Myocyte (in vitro differentiated cells): ENCODE measurements at regions not wholly inside any gene's neighbourhood (a gene's known extent, or its start where the extent isn't known, plus 50 kb on each side); places are given as distances from the start of the nearest gene placed in this dataset.

Source experiments
- DNase-seq: peaks from one replicate; pipeline ENCODE4 v3.0.0-alpha.2; 2012; ENCODE audit warnings: low read depth

GRCh38 chr4:13133700-13134099, 350.4 kb downstream of the RAB28 start:
- no peak for DNase-seq

DNA sequence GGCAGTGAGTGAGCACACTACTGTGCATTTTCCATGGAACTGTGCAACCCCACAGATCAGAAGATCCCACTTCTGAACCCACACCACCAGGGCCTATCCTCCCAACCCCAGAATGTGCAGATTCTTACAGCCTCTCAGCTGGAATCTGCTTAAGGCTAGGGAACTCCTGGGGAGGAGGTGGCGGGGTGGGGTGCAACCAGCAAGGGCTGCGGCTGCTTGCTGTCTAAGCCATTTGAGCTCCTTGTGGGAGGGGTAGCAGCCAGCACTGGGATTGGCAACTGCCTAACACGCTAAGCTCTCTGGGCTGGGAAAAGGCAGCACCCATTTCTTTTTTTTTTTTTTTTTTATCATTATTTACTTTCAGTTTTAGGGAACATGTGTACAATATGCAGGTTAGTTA, 353.3 kb downstream of the RAB28 start:
- DNase-seq = no peak

DNA sequence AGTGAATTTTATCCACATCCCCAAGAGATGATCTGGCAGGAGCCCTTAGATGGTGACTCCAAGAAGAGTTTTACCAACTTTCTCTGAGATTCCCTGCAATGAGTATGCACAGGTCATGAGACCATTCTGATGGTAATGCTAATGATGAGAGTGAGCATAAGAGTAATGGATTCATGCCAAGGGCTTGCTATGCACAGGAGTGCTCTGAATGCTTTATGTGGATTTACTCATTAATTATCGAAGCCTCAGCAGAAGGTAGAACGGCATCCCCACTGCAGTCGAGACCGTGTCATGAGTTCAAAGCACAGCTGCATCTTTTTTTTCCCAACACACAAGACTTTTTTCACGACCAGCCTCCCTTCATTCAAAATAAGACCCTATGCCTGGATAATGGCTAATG, 355.0 kb downstream of the RAB28 start:
- DNase-seq = no peak

- no peak for DNase-seq
These were observed 356.9 kb downstream of the RAB28 start for GRCh38 chr4:13126976-13127910.

DNA sequence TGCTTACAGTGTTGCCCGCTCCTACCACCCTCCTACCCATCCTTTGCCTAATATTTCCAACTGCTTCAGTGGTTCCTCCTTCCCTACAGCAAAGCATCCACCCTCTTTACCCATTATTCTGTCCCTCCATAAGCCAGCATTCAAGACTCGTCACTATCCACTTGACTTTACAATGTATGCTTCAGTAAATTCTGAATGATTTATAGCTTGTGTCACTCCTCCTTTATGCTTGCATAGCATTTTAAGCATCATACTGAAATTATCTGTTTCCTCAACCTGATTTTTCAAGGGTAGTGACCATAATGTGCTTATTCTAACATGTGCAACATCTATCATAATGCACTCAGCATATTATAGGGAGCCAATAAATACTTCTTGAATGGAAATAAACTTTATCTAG, 365.5 kb downstream of the RAB28 start:
- DNase-seq = no peak

DNA sequence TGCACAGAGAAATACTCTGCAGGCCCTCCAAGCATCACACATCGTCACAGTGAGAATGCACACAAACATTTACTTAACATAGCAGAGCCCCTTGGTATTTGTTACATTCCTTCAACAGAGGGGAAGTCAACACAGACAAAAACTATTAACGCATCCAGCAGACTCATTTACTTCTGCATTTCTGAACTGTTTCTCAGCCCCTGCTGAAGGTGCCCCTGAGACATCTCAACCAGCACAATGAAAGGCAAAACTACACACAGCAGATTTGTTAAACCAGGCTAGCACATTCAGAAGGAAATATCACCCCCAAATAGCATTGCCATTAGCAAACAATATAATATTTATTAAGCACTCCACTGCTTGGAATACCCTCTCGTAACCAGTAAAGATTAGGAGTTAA, 367.0 kb downstream of the RAB28 start:
- DNase-seq = no peak

DNA sequence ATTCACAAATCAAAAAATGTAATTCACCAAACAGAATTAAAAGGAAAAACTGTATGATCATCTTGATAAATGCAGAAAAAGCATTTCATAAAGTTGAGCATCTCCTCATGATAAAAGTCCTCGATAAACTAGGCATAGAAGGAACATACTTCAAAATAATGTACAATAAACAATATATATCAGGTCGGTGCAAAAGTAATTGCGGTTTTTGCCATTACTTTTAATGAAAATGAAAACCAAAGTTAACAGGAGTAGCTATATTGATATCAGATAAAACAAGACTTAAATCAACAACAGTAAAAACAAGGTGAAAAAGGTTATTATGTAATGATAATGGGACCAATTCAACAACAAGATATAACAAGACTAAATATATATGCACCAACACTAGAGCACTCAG, 372.1 kb downstream of the RAB28 start:
- no peak for DNase-seq

DNA sequence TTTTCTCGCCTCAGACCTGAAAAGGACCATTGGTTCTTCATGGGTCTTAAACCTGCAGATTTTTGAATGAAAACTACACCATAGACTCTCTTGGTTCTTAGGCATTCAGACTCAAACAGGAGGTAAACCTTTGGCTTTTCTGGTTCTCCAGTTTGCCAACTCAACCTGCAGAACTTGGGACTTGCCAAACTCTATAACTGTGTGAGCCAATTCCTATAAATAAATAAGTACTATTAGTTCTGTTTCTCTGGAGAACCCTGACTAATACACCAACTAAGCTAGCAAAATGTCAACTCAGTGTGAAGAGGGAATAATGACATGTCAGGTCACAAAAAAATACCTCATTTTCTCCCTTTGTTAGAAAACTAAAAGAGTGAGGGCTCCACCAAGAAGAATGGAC, 374.6 kb downstream of the RAB28 start:
- DNase-seq = no peak

- DNase-seq = no peak
These were observed 376.0 kb downstream of the RAB28 start for GRCh38 chr4:13108096-13108495.

- no peak for DNase-seq
These were observed 380.6 kb downstream of the RAB28 start for GRCh38 chr4:13103382-13104015.

DNA sequence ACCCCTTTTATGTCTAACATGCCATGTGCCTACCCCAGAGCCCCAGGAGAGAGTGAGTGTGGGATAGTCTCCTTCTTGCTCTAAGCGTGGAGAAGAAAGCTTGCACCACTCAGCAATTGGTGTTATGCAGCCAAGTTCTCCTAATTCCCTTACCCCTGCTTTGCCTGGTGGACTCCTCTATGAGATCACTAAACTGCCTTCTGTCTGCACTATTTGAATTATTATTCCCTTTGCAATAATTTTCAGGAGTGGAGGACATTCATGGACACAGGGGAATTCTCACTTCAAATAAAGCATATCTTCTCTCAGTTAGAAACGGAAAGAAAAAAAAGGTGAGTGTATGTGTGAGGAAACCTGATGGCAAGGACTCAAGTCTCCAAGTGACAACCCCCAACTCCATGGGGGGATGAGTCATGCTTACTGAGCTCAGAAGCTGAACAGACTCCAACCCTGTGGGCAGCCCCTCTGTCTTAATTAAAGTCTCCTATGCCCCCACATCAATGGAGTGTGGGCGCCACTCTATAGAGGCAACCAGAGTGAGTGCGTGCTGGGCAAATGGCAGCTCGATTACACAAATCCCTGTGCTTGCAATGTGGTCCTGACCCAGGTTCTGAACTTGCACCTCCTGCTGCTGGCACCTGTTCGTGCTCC, 381.9 kb downstream of the RAB28 start:
- DNase-seq = no peak

DNA sequence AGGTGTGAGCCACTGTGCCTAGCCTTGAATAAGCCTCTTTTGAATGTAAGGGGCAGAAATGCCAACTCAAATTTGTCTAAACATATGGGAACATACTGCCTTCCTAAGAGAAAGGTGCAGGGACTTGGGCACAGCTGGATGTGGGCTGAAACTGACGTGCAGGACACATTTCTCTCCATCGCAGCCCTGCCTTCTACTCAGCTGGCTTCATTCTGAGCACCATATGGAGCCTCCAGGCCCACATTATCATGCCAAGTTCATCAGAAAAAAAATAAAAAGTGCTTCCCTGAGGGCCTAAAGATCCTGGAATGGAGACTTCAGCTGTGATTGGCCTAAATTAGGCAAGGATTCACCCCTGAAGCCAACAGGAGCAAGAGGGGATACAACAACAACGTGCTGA, 386.2 kb downstream of the RAB28 start:
- DNase-seq = no peak

- no peak for DNase-seq
These were observed 388.4 kb downstream of the RAB28 start for GRCh38 chr4:13095722-13096121.

DNA sequence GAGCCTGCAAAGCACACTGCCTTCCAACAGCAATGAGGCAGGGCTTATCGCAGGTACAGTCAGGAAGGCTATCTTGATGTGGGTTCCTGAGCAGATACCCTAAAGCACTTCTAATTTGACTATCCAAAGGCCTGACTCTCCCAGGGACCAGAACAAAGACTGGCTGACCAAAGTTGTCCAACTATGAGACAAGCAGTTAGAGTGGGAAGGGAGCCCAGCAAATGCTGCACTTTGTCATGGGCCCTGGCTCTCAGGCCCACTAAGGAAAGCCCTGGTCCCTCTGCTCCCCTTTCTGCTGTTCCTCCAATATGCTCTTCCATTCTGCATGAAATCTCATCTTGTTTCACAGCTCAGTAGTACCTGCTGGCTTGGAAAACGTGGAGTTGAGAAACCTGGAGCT, 391.0 kb downstream of the RAB28 start:
- no peak for DNase-seq

- DNase-seq = no peak
These were observed 391.4 kb downstream of the RAB28 start for GRCh38 chr4:13092702-13093101.

GRCh38 chr4:13089659-13089998, 394.5 kb downstream of the RAB28 start:
- DNase-seq = no peak

DNA sequence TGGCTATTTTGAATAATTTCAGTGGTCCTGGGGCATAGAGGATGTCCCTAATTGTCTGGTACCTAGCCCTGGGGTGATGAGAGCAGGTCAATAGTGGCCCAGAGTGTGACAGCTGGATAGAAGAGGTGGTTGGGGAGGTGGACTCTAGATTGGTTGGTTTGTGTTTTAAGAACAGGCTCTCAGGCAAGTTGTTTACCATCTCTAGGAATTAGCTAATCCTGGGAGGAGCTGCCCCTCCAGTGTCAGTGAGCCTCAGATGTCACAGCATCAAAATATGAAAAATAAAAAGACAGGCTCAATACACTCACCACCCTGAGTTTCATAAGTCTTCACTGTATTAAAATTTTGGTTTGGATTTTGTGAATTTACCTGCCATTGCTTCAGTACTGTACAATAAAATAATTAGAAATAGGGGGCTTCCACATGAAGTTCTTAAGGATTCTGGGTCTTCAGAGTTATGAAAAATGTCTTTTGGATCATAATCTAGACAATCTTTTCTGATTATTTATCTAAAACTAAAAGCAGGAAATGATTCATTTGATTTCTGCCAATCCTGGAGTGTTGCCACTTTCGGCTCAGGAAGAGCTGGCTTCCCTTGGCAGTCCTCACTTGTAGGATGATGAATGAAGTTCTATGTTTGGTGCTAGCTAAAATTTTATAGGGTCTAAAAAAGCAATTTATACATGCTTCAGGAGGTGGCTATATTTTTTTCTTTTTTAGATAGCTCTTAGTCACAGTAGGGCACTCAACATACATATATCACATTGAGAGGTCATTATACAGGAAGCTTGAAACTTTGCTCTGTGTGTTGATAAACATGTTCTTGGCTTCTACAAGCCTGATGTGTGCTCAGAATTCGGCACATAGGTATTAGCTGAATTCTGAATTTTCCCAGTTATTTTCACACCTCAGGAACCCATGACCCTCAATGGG, 395.1 kb downstream of the RAB28 start:
- DNase-seq = no peak

DNA sequence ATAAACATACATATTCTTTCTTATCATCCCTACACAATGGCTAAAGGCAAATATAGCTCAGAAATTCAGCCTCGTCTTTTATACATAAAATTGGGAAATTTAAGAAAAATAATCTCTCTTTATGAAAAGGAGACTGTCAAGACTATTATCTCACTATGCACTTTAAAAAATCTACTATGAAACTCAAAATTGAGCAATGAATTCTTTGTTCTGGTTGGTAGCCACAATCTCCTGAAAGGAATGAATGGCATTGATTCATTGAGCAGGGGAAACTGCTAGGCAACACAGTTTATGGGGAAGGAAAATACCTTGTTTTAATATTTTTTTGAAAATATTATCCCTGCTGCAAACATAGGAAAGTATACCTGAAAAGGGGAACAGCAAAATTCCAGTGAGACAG, 397.1 kb downstream of the RAB28 start:
- no peak for DNase-seq

DNA sequence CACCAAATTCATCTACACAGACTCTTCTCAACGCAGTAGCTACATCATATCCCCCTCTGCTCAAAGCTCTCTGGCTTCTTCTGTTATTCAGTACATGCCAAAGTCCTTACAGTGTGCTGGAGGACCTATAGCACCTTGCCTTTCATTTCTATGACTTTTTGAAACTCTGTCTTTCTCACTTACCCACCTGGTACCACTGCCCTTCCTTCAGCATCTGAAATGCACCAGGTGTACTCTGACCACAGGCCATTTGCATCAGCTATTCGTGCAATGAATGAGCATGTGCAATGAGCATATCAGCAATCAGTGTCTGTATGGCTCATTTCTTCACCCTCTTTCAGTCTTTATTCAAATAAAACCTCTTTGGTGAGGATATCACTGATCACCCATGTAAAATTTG, 399.9 kb downstream of the RAB28 start:
- no peak for DNase-seq

DNA sequence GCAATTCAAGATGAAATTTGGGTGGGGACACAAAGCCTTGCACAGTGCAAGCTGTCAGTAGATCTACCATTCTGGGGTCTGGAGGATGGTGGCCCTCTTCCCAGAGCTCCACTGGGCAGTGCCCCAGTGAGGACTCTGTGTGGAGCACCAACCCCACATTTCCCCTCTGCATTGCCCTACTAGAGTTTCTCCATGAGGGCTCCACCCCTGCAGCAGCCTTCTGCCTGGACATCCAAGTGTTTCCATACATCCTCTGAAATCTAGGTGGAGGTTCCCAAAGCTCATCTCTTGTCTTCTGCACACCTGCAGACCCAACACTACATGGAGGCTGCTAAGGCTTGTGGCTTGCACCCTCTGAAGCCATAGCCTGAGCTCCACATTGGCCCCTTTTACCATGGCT, 402.3 kb downstream of the RAB28 start:
- DNase-seq = no peak

GRCh38 chr4:13067077-13067476, 417.1 kb downstream of the RAB28 start:
- DNase-seq = no peak
